ENCODE measurements at regions not wholly inside any gene's neighbourhood (a gene's known extent, or its start where the extent isn't known, plus 50 kb on each side); places are given as distances from the start of the nearest gene placed in this dataset.

DNA sequence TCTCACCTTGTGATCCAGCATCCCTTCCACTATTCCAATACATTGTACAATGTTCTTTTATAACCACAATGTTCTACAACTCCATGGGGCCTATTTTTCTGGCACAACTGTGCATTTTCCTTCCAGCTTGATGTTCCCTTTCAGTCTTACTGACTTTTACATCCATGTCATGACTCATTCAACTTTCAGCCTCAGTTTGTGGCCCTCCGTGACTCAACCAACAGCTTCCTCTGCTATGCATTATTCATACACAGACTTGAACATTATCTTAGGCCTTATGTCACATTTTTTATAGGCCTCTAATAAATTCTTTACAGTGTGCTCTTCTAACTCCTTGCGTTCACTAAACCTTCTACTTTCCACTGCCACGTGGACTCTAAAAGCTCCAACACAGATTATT lies 119.4 kb upstream of the PRMT6 start:
- DNase-seq, result no peak

DNA sequence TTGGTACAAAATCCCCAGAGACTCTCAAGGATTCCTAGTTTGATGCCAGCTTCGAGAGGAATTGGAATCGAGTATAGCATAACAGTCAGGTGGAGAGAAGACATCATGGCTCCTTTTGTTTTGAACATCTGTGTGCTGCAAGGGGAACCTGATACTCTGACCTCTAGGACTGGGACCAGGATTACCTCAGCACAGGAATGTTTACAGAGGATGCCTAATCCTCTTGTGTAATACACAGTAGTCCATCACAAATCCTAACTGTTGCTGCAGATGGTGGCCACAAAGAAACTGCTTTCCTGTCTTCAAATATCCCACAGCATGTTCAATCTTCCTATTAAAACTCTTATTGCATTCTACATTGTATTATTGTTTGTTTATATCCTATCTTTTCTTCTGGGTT lies 111.8 kb upstream of the PRMT6 start:
- DNase-seq, result no peak

DNA sequence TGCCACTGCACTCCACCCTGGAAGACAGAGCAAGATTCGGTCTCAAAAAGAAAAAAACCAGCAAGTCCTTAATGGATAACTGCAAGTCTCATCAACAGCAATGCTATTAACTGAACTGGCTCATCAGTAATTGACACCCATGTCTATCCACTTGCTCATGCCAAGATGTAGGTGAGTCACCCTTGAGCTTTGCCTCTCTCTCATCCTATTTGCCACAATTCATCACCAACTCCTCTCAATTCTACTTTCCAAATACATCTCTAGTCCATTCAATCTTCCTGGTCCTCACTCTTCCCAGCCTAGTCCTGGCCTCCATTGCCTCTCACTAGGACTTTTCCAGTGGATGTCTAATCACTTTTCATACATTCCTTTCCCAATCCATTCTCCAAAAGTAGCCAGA lies 103.7 kb upstream of the PRMT6 start:
- DNase-seq, result no peak

DNA sequence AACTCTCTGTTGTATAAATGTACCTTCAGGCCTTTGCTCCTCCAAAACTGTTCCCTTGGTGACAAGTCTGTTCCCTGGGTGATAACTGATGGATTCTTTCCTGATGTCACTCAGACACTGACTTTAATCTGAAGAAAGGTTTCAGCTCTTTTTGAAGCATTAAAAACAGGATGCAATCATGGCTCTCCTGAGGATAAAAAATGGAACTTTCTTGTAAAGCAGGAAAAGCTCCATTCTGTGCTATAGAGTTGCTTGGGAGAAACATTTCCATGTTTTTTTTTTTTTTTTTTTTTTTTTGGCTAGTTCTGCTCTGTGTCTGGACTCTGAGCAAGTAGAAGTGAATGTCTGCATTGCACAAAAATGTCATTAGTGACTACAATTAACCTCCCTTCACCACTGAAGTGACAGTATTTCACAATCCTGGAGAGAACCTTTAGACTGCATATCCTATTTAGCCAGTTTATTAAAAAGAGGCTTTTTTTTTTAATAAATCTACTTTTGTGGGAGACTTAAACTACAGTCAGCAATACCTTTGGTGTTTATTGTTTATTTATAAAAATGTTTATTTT lies 101.7 kb upstream of the PRMT6 start:
- DNase-seq, result no peak

DNA sequence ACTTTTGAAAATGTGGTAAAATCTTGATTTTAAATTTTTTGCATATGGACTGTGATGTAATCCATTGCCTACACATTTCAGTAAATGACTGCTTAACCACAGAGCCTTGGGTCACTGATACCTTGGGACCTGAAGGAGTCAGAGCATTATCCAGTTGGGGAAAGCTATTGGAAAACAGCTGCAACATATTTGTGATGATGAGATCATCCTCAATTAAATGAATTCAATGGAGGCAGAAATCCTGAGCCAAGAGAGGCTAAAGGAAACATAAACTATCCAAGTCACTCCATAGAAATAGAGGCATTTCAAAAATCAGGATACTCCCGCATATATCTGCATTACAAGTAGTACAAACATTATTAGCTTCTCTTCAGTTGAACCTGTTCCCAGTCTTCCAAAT lies 99.8 kb upstream of the PRMT6 start:
- no peak for DNase-seq

DNA sequence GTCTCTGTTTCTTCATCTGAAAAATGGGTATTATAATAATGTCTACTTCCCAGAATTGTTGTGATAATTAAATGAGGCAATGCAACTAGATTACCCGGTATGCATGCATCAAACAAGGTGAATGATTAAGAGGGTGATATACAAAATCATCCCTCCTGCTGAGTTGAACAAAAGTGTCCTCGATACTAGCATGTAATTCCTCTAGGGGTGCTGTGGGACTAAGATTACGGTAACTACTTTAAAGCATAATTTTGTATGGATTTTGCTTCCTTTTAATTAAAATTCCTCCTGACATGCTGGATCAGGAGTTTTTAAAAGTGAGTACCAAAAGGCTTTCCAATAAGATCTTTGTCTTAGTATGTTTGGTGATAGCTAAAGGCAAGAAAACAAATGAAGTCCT lies 98.7 kb upstream of the PRMT6 start:
- no peak for DNase-seq

DNA sequence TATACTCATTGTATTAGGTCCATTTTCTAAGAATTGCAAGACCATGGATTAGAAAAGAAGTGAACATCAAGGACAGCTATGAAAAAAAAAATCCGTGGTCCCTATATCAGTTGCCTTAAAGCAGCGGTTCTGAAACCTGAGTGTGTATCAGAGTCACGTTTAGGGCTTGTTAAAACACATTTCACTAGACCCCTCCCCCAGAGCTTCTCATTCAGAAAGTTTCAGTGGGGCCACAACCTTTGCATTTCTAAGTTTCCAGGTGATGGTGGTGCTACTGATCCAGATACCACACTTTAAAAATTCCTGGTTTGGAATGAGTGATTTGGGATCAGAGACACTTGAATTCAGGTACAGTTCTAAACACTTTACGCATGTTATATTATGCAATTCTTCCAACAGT lies 96.1 kb upstream of the PRMT6 start:
- no peak for DNase-seq

DNA sequence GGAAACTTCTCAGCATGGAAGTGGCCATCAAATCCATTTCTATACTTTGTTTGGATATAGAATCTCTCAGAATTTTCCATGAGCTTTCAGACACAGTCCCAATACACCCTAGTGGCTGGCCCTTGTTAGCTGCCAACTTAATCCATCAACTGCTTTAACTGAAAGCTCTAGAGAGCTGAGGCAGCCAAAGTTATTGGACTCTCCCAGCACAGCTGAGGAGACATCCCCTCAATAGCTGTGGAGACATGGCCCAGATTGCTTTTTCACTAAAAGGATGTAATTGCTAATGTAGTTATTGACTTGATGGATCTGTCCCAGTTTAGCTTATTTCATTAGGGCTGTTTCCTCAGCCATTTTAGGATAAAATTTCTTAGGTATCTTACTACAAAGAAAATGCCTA lies 94.8 kb upstream of the PRMT6 start:
- no peak for DNase-seq

DNA sequence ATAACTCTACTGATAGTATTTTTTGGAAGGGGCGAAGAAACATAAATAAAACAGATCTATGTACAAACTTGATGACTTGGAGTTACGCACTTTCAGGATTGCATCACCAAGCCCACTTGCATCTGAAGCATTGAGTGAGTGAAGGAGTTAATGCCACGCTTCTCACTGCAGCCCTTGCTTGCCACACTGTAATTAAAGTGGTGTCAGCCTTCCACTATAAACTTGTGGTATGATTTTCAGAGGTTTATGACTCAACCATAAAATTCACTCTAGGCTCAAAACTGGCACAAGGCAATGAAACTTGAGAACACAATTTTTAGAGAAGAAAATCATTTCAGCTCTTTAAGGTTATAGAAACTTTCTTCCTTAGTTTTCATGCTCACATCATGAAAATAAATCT lies 93.9 kb upstream of the PRMT6 start:
- no peak for DNase-seq

DNA sequence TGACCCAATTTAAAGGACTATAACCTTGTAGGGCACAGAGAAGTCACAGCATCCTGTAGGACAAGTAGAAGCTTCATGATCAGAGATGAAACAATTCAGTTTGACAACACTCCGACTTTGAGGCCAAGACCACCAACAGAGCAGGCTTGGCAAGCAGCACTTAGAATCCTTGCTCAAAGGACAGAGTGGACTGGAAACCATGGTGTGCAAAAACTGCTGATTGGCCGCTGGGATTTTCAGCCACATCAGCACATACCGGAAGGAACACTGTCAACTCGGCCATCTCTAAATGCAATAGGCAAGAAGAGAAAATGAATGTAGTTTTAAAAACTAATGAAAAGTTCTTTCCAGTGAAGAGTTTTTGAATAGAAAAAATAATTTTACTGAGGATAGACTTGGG lies 92.0 kb upstream of the PRMT6 start:
- no peak for DNase-seq

DNA sequence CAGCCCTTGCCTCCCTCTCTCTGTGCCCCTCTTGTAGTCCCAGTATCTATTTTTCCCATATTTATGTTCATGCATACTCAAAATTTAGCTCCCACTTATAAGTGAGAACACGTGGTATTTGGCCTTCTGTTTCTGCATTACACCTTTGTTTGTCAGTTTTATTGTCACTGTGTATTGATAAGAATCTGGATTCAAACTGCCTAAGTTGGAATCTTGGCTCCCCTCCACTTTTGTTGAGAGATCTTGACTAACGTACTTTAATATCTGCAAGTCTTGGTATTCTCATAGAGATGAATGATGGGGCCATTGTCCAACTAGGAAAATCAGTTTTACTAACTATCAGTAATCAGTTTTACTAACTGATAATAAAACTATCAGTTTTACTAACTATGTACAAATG lies 87.8 kb upstream of the PRMT6 start:
- no peak for DNase-seq

DNA sequence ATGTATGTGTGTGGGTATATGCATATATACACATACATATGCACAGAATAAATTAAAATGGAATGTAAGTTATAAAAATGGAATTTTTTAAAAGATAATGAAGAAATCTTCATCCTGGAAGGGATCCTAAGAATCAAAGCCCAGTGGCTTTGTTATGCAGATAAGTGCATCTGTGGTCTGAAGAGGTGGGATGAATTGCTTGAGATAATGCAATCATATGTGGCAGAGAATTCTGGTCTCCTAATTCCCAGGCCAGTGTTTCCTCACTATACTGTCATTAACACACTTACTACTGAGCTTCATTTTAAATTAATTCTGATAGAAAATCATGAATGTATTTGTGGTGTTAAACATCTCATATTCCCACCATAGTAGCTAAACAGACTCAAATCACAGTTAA lies 86.7 kb upstream of the PRMT6 start:
- no peak for DNase-seq

DNA sequence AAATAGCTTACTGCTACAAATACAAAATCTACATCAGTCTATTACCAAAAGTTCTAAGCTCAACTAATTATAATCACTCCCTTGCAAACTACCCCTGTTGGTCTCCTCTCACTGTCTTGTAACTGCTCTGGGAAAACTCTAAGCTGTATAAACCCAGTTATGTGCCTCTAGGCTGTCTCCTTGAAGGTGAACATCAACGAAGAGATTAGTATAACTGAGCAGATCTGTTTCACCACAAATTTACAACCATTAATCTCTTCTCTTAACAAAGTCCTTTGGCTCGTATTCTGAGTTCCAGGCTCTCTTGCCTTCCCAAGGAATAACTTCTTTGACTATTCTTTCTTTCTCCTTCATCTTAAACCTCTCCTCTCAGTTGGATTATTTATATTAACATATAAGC lies 84.4 kb upstream of the PRMT6 start:
- DNase-seq, result no peak

DNA sequence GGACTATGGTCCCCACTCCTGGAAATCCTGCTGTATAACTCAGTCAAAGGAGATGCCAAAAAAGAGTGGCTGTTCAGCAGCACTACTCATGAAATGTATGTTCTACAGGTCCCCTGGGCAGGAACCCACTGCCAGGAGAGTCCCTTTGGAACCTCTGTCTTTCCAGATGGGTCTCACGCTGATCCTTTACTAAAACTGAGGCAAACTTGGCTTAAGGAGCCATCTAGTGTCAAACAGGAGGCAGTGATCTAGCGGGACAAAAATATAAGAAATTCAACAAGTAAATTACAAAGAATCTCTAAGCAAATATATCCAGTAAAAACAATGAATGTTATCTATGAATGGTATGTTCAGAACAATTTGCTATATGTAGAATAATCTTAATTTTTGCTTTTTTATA lies 80.5 kb upstream of the PRMT6 start:
- no peak for DNase-seq

DNA sequence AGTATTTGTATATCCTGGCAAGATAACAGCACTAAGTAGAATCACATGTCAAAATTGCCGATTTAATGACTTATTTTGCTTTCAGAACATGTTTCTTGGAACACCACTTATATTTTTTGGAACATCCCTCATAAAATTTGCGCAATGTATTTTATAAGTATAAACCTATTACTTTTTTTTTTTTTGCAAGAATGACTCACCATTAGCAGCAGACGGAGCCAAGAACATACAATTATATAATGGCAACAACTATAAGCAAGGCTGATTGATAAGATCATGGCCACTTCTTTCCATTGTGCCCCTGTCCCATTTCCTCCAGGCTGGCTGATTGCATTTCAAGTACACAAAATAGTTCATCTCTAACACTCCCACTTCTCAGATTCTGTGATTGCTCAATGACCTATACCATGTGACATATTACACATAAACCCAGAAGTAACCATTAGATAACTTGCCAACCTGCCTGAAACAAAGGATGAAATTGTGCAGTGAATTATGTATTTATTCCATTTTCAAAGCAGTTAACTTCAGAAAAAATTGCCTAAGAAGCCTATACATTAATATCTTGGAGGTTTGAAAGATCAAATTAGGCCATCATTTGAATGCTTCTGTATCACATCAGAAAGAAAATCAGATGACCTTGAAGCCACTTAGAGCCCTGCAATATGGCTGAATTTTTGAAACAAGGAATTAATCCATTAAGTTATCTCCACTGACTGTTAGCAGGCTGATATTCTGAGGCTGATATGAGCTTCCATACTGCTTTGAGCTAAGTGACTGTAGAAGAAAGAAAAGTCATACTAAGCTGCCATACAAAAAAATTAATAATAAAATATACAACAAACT lies 77.8 kb upstream of the PRMT6 start:
- no peak for DNase-seq

DNA sequence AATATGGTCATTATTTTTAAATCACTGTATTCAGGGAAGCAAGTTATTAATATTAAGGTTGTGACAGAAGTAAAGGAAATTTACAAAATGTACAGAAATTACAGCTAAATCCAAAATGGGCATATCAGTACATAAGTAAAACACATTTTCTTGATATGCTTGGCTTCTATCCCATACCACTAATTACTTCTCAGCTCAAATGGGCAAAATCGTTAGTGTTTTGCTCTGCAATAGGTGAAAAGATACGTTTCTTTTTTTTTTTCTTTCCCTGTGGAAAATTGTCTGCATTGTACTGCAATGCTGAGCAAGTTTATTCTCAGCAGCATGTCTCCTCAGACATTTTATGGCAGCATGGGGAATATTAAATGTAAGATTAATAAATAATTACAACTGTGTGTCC lies 77.1 kb upstream of the PRMT6 start:
- no peak for DNase-seq

DNA sequence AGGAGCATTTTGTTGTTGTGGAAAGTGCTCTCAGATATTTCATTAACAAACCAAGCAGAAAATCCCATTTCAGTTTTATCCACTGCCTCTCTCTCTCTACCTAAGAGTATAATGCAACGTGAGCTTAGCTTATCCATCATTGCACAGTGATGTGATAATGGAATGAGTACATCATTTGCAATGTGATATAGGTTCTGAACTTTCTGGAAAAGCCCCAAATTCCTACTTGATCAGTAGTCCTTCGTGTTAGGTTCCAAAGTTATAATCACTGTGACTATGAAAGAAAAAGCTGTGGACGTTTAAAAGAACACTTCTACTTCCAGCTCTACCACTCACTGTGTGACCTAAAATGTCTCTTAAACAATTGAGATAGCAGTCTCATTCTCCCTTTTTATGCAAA lies 76.4 kb upstream of the PRMT6 start:
- no peak for DNase-seq

DNA sequence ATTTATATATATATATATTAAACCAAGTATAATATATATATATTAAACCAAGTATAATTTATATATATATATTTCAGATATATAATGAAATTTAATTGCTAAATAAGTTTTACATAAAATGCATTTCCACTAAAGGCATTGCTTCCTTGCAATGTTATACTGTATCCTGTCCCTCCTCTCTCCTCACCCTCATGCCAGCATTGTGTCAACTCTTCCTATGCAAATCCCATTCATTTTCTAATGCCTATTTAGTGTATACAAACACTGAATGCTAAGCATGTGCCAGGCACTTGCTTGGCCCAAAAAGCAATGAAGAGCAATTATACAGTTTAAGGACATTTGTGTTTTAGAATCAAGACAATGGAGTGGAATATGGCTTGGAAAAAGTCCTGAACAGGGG lies 71.7 kb upstream of the PRMT6 start:
- DNase-seq, result no peak

DNA sequence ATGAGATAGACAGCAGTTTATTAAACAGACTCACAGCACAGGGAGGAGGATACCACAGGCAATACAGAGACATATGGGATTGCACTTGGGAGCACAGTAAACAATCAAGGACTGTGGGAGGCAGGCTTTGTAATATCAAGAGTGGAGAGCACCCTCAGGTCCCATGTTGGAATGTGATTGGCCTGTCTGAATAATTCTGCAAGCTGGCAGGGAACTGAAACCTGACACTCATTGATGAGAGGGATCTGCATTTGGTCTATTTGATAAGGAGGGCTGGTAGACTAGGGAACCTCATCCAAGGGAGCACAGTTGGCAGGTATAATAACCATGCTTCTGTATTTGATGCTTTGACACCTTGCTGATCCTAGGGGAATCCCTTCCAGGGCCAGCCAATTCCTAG lies 69.9 kb upstream of the PRMT6 start:
- no peak for DNase-seq

DNA sequence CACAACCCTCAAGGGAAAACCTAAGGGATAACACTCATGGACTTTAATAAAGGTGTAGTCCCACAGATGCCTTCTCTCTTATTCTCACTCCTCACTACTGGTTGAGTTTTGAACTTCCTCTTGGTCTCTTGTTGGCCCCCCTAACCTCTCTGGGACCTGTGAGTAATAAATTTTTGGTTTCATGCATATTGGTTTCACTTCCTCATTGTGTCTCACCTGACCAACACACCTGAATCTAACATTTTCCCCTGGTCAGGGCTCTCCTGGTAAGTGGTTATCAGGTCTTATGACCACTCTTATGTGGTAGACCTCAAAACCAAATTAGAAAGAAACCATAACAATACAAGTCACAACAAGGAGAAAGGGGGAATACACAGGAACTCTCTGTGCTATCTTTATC lies 60.5 kb upstream of the PRMT6 start:
- no peak for DNase-seq

DNA sequence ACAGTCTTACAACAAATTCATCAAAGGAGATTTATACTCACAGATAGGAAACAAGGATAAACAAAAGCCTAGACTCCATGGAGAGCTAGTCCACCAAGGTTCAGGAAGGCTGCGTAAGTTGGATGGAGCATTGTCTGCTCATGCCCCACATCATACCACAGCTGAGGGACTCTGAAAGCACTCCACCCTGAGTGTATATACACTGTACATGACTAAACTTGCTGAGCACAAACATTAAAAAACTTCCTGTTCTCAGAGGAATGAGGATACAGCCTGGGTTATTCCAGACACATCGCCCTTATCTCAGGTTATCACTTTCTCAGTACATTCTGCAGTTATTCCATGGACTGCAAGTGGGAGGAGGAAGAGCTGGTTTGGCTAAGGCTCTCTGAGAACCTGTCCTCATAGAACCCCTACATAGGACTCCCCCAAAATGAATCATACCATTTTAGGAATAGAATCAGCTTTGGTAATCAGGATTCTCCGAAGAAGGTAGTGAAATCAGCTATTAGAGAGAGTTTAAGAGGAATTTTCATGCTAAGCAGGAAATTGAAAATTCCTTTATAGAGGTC lies 58.0 kb upstream of the PRMT6 start:
- no peak for DNase-seq

DNA sequence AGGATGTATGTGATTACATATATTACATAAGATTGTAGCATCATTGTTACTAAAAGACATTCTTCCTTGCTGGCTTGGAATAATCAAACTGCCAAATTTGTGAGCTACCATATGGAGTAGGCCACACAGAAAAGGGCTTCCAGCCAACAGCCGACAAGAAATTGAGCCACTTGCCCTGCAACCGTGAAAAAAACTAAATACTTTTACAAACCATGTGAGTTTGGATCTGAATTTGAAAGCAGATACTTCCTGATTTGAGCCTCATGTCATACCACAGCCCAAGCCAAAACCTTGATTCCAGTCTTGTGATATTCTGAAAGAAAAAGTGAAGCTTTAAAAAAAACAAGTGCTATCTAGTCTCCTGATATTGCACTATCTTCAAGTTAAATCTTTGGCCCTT lies 55.6 kb upstream of the PRMT6 start:
- DNase-seq, result no peak

DNA sequence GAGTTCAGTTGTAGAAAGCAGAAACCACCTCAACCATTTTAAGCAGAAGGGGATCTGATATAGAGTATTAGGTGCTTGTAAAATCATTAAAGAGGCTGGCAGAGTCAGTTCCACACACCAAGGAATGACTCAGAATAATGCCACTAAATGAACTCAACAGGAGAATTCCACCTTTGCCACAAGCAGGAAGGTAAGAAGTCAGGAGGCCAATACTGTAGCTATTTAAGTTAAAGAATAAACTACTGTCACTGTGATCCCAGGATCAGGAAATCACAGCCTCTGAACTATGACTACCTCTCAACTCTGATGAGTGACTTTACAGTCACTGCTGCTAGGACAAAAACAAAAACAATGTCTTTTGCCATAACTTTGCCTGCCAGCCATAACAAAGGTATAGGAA lies 52.5 kb upstream of the PRMT6 start:
- no peak for DNase-seq

DNA sequence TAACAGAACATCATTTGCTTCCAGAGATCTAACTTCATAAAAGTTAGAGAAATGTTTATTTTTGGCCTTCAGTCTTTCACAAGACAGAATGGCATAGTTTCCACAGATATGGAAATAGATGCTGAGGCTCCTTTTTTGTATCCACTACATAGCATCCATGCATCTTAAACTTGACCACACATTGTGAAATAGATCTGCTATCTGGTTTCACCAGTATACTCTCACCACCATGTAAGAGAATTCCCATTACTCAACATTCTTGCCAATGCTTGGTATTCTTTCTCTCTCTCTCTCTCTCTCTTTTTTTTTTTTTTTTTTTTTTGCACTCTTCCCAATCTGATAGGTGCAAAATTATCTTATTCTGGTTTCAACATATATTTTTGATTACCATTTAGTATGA lies 52.1 kb upstream of the PRMT6 start:
- no peak for DNase-seq

All from T-helper 1 cell (primary cell).